Fibroblast of the aortic adventitia (primary cell): ENCODE measurements at regions not wholly inside any gene's neighbourhood (a gene's known extent, or its start where the extent isn't known, plus 50 kb on each side); places are given as distances from the start of the nearest gene placed in this dataset.
"Not testable (repeated sequence)": the region's sequence is repeated elsewhere in the genome, so short reads cannot be mapped to it uniquely, and the experiment has no call there.

ENCODE experiments used
- DNase-seq: peaks from one replicate; pipeline ENCODE4 v3.0.0-alpha.2; 2010; ENCODE audit warnings: low read depth
- H3K4me3 ChIP-seq: 2 replicates; pipeline ENCODE4 v1.5.1; 2011; ENCODE audit warnings: low read depth, mild to moderate bottlenecking, control low read depth, low read length, moderate library complexity

DNA sequence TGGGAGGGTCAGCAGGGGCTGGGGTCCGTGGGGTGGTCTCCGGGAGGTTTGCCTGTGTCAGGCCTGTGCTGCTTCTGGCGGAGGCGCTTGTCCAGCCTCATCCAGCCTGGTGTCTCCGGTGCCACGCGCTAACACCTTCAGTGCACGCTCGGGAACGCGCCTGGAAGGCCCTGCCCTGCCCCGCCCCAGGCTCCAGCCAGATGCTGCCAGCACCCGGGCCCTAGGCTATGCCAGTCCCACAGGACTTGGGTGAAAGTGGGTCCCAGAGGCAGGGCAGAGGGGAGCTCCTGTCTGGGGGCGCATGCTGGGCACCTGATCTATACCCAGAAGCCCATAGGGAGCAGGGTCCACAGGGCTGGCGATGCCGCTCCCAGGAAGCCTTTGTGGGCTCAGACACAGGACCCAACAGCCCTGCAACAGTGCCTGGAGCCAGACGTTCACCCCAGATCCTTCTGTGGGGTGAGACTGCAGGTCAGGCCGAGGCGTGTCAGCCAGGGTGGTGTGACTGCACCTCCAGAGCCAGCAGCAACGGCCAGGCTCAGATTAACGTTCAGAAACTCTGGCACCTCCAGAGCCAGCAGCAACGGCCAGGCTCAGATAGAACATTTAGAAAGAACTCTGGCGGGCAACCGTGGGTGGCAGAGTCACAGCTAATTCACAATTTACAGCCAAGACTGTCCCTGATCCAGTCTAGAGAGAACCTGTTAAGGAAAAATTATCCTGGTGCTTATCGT is 5423.2 kb upstream of the TPTE start:
- DNase-seq, H3K4me3 ChIP-seq: not testable (repeated sequence)

DNA sequence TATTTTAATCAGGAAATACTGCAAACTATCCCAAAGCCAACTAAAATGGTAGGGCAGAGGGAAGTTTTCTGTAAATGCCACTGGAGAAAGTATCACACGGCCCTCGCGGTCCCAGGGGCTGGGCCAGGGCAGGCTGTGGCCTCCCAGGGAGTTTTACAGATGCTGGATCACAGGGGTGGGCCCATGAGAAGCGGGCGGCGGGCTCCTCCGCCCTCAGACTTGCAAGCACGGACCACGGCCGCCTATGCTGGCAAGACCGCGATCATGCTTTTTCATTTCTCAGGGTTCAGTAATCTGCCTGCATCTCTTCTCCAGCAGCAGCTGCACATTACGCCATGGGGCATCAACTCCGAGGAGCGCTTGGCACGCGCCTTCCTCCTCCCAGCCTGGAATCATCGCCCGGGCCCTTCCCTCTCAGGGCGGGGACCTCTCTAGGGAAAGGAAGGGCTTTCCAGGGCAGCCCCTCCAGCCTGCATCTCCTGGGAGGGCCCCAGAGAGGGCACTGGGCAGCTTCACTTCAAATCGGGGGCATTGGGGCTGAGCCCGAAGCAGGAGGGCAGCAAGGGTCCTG is 5420.7 kb upstream of the TPTE start:
- H3K4me3 ChIP-seq, DNase-seq: not testable (repeated sequence)

DNA sequence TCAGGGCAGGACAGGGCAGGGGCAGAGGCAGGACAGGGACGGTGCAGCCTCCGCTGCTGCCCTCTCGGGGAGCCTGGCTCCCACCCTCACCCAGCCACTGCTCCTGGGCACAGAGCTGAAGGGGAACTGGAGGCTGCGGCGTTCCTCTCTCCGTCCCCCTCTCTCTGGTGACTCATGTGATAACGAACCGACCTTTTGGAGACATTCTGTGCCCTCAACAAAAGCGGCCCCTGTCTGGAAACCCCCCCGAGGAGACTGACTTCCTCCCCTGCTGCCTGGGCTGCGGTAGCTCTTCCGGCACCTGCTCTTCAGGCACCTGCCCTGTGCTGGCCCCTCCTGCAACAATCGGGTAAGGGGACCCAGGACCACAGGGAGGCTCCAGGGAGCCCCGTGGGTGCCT is 5419.6 kb upstream of the TPTE start:
- not testable (repeated sequence) for DNase-seq

DNA sequence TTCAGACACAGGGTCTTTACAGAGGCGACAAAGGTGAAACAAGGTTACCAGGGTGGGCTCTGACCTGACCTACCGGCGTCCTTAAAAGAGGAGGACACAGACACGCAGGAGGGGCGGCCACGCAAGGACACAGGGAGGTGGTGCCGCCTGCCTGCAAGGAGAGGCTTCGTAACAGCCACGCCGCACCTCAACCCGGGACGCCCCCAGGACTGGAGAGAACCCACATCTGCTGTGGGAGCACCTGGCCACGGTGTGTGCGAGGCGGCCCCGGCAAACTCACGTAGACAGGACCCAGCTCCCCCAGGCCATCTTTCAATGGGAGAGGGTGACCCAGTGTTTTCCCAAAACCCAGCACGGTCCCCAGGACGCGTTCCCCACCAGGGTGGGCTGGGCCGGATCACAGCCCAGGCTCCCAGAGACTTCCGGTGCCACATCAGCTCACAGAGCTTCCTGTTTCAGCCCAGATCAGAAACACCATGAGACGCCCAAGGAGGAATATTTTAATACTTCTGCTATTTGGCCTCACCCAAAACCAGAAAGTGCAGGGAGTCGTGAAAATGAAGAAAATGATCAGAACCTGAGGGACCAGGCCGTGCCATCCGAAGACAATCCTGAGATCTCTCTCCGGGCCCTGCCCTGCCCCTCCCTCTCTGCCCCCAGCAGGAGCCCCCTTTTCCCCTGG is 5417.4 kb upstream of the TPTE start:
- H3K4me3 ChIP-seq, DNase-seq: not testable (repeated sequence)

More for the DNA sequence above, 5419.6 kb upstream of the TPTE start:
- H3K4me3 ChIP-seq, result not testable (repeated sequence)

DNA sequence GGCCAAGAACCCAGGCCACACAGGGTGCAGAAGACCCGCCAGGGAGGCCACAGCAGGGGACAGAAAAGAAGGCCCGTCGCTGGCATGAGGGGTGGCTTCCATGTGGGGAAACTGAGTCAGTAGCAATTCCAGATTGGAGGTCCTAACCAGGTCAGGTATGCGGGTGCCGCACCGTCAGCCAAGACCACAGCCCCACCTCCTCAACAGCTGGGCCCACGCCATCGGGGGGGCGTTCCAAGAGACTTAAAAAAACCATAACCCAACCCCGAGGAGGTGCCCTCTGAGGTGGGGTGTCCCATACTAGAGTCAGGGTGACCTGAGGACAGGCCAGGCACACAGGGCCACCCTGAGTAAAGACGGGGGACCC is 5416.8 kb upstream of the TPTE start:
- H3K4me3 ChIP-seq, DNase-seq: not testable (repeated sequence)

DNA sequence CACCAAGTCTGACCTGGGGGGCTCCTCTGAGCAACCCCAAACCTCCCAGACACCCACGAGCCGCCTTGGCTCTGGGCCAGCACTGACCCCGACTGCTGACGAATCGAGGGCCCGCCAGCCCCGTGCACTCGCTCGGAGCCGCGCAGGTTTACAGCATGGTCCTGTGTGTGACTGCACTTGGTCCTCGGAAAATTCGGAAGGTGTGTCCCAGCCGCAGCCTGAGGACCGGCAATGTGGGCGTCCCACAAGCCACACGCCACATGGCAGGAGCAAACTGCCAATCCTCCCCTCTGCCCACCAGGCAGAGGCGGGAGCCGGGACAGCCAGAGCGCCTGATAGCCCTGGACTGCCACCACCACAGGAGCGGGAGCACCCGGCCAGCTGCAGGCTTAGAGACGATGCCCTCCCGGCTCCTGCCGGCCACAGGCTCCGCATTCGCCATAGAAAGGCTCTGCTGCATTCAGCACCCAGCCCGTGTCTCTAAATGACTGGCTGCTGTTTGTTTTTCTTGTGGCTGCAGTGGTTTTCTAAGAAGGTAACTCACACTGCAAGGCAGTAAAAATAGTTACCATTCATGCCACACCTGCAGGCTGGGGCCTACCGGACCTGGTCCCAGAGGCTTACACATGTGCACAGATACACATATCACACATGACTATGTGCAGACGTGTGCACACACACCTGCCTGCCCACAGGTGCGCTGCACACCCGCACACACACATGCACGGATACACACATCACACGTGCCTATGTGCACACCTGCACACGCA is 5415.3 kb upstream of the TPTE start:
- DNase-seq, result not testable (repeated sequence)

DNA sequence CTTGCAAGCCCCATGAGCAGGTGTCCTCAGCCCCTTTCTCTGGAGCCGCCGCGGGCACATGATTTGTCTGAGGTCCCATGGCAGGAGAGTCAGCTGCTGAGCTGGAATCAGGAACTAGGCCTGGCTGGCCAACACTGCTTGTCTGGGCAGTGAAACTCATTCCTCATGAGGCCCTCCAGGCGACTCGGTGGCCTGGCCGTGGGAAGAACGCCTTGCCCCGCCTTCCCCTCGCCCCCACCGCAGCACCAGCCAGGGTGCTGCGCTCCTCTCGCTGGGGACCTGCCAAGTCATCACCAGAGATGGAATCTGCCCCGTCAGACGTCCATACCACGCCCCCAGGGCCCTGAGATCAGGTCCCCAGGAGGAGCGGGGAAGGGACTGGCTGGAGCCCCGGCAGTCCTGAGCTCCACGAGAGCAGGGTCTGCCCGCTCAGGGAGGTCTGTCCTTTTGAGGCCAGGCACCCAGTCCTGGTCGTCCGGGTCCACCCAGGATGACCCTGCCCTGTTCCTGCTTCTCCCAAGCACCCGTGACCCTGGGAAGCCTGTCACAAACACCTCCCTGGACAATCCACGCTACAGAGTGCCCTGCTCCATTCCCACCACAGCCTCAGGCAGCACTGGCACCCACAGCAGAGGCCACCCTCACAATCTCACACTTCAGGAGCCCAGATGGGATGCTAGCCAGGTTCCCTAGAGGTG is 5414.5 kb upstream of the TPTE start:
- not testable (repeated sequence) for DNase-seq, H3K4me3 ChIP-seq

More for the DNA sequence above, 5415.3 kb upstream of the TPTE start:
- not testable (repeated sequence) for H3K4me3 ChIP-seq

DNA sequence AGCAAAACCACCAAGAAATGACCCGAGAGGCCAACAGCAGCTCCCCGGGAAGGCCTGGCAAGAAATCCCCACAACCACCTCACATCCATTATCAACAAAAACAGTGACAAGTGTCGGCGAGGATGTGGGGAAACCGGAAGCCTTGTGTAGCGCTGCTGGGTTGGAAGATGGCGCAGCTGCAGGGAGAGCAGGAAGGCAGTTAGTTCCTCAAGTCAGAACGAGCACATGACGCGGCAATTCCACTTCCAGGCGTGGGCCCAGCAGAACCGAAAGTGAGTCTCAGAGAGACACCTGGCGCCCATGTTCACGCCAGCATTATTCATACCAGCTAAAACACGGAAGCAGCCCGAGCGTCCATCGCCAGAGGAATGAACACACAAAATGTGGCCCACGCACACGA is 5413.7 kb upstream of the TPTE start:
- DNase-seq, H3K4me3 ChIP-seq: not testable (repeated sequence)

DNA sequence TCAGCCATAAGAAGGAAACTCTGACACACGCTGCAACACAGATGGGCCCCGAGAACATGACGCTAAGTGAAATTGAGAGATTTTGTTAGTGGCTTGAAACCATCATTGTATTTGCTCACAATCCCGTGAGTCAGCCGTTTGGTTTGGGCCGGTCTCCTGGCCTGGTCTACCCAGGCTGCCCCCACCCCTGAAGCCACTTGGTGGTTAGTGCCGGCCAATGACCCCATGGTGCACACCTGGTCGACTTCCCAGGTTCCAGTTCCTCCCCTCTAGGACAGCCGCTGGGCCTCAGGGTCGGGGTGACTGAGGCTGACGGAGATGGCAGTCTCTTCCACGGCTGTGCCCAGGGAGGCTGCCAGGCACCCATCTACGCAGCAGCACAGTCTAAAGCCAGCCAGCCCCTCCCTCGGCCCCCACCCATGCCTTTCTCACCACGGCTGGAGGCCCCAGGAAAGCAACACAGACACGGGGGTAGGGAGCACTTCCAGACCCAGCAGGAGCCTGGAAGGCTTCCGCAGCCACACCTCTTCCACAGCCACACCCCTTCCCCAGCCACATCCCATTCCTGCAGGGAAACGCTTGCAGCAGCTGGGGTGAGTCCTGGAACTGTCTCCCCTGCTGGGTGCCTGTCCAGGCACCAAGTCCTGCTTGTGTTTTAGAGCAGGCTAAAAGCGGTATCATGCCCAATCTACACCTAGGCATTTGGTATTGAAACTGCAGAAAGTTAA is 5413.2 kb upstream of the TPTE start:
- DNase-seq, H3K4me3 ChIP-seq: not testable (repeated sequence)

DNA sequence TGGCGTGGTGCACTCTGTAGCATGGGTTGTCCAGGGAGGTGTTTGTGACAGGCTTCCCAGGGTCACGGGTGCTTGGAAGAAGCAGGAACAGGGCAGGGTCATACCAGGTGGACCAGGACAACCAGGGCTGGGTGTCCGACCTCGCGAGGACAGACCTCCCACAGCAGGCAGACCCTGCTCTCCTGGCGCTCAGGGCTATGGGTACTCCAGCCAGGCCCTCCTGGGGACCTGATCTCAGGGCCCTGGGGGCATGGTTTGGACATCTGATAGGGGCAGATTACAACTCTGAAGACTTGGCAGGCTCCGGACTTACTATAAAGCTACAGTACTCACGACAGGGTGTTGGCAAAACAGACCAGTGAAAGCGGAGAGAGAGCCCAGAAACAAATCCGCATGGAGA is 5410.2 kb upstream of the TPTE start:
- H3K4me3 ChIP-seq, DNase-seq: not testable (repeated sequence)

DNA sequence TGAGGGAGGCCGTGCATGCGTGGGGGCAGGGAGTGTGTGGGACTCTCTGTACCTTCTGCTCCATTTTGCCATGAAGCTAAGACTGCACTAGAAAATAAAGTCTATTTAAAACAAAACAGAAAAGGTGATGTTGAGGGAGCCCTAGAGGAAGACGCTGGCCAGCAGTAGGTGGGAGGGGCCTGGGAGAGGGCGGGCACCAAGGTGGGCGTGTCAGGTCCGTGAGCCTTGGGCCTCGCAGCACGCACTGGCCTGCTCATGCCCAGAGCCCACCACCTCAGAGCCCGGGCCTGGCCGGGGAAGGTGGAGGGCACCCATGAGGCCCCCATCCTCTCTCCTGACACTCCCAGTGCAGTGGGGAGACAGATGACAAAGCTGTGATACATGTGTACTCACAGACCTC is 5408.3 kb upstream of the TPTE start:
- H3K4me3 ChIP-seq, DNase-seq: not testable (repeated sequence)

DNA sequence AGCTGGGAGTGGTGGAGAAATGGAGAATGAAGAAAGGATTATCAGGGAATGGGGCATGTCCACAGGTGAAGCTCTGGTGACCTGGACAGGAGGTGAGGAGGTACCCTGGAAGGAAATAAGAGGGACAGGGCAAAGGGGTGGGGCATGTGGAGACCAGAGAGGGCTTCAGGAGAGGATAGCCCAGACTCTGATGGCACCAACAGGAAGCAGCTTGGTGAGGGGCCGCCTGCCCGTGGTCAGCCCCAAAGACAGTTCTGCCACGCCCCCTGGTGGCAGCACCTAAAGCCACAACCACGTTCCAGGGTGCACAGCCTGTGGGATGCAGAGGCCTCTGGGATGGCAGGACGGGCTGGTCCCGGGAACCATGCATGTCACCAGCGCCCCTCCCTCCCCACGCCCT is 5406.9 kb upstream of the TPTE start:
- H3K4me3 ChIP-seq, DNase-seq: not testable (repeated sequence)

DNA sequence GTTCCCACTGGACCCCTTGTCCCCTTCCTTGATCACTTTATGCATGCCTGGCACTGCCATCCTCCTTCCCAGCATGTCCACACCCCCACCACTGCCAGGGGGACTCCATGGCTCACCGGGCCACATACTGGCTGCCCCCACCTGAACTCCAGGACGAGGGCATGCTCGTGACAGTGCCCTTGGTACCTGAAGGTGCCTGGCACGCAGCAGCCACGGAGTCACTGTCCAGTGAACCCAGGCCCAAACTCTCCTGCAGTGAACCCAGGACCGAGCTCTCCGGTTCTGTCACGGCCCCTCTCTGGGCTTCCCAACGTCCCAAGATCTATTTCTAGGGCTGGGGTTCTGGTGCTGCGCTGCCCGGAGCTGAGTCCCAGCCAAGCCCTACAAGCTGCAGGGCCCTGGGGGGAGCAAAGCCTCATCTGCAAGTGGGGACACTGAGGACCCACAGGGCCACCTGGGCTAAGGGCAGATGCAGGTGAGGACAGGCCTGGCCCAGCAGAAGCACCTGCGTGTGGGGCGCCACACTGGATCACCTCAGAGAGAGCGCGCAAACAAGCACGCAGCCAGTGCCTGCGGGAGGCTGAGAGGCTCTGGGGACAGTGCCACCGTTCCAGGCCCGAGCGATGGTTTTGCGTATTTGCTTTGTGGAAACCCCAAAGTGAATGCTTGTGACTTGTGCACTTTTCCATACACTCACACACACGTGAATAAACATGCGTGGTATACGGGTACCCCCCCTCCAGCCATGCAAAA is 5406.3 kb upstream of the TPTE start:
- DNase-seq, H3K4me3 ChIP-seq: not testable (repeated sequence)

DNA sequence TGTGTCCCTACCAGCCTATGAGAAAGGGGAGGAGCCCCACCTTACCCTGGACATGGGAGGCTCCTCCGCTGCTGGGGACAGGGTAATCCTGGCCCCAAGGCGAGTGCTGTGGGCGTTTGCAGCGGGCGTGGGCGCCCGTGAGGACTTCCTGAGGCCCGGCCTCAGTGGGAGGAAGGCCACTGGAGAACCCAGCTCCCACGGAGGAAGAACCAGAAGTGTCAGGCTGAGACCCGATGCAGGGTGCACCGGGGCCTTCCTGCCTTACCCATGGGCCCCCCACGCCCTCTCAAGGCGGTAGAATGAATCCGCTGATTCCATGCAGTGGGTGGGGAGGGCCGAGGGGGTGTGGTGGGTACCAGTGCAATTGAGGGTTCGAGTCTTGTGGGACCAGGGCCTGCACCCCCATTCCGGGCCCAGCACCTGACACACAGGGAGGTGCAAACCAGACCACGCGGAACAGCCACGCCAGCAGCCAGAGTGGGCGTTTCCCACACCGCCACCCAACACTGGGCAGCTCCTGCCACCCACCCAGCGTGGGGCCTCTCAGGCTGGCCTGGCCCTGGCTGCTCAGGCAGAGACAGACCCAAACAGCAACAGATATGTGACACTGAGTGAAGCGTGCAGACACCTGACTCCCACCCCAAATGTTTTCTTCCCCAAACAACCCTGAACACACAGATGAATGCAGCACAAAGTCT is 5405.6 kb upstream of the TPTE start:
- DNase-seq, H3K4me3 ChIP-seq: not testable (repeated sequence)

DNA sequence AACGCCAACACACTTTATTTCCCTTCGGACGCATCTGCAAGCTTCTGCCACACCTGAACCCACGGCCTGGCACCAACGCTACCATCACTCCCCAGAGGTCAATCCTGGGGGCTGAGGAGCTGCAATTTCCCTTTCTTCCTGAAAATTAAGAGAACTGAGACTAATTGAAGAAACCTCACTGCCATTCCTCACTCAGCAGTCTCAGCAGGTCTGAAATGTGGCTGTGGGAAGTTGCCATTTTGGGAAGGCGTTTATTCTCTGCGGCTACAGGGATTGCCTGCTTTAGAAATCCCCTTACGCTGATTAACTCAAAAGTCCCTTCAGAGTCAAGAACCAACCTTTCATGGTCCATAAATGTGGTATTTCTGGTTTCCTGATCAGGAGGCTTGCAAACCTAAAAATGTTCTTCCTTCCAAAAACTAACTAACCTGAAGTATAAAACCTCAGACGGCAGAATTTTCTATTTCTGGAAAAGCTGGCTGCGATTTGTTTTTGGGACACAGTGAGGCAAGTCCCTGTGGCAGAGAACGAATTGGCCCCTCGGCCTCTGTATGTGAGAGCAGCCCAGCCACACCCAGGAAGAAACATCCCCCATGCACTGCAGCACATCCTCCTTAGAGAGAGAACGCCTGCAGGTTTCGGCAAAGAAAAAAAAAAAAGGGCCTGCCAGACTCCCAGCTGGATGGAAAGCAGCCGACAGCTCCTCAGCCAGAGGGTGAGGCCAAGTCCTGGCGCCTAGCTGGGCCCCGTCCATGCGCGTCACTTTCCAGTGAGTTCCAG is 5404.8 kb upstream of the TPTE start:
- not testable (repeated sequence) for DNase-seq

DNA sequence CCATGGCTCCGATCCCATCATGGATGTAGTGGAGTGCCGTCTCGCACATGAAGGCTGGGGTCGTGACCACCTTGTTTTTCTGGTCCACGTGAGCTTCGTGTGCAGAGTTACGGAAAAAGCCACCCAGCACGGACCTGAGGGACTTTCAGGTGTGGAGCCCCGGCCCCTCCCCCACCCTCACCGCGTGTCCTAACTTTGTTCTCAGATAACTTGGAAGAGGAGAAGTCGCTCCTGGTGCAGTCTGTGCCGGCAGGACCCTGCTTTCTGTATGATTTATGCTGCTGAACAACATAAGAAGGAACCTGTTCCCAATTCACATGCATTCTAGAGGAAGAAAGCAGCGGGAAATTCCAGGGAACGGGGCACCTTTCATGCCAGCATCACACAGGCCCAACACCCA is 5404.2 kb upstream of the TPTE start:
- H3K4me3 ChIP-seq, DNase-seq: not testable (repeated sequence)

More for the DNA sequence above, 5404.8 kb upstream of the TPTE start:
- H3K4me3 ChIP-seq, result not testable (repeated sequence)
